IMR-90 (cell line): ENCODE measurements at regions not wholly inside any gene's neighbourhood (a gene's known extent, or its start where the extent isn't known, plus 50 kb on each side); places are given as distances from the start of the nearest gene placed in this dataset.
"Not testable (repeated sequence)": the region's sequence is repeated elsewhere in the genome, so short reads cannot be mapped to it uniquely, and the experiment has no call there.

ENCODE experiments used
- ATAC-seq: fragments of 200-7000 bp; cut with Tn5 transposase; 2 replicates; pipeline ENCODE4 v1.9.1; 2020; ENCODE audit warnings: low read depth, mild to moderate bottlenecking, moderate library complexity
- BruUV-seq: library from RNA; stranded (reverse); fragments of 400-500 nt; replicated peaks from 2 replicates; lab custom pipeline; 2021; lab: Mats Ljungman, UMichigan
- CTCF ChIA-PET: fragments of 300-600 bp; formaldehyde crosslinking; extraction: SDS; loops from one replicate; lab custom pipeline; 2021; ENCODE audit warnings: antibody characterized with exemption; lab: Yijun Ruan, JAX
- POLR2A ChIA-PET: fragments of 300-600 bp; sonication (Branson Sonifier 250); formaldehyde crosslinking; loops from one replicate; lab custom pipeline; 2022; ENCODE audit warnings: antibody characterized with exemption; ENCODE audit not compliant: unreplicated experiment; lab: Charles Lee
- DNase-seq: peaks from one replicate; pipeline ENCODE4 v3.0.0; 2013
- H2AFZ ChIP-seq: replicated peaks from 2 replicates; pipeline ENCODE3; 2013; ENCODE audit warnings: low read length, mild to moderate bottlenecking; ENCODE audit not compliant: poor library complexity
- H2AK5ac ChIP-seq: 2 replicates; pipeline ENCODE4 v1.6.1; 2013; ENCODE audit warnings: low read depth, low read length, inconsistent platforms
- H2AK9ac ChIP-seq: replicated peaks from 2 replicates; pipeline ENCODE3; 2013; ENCODE audit warnings: mild to moderate bottlenecking, low read depth, low read length, moderate library complexity; ENCODE audit not compliant: poor library complexity
- H2BK120ac ChIP-seq: 2 replicates; pipeline ENCODE4 v1.6.1; 2013; ENCODE audit warnings: low read depth, low read length, inconsistent platforms
- H2BK15ac ChIP-seq: 3 replicates; pipeline ENCODE4 v1.6.1; 2013; ENCODE audit warnings: low read depth, low read length, inconsistent platforms
- H2BK20ac ChIP-seq: 2 replicates; pipeline ENCODE4 v1.6.1; 2013; ENCODE audit warnings: low read depth, mild to moderate bottlenecking, inconsistent platforms, low read length, moderate library complexity
- H2BK5ac ChIP-seq: 2 replicates; pipeline ENCODE4 v1.6.1; 2013; ENCODE audit warnings: mild to moderate bottlenecking, low read depth, low read length, inconsistent platforms; ENCODE audit not compliant: poor library complexity, severe bottlenecking
- H3K14ac ChIP-seq: replicated peaks from 2 replicates; pipeline ENCODE4 v1.6.1; 2013; ENCODE audit warnings: low read depth, low read length, inconsistent platforms
- H3K18ac ChIP-seq: 2 replicates; pipeline ENCODE4 v1.6.1; 2013; ENCODE audit warnings: low read depth, low read length, control low read depth
- H3K23ac ChIP-seq: 2 replicates; pipeline ENCODE4 v1.6.1; 2013; ENCODE audit warnings: low read depth, low read length, inconsistent platforms
- H3K27ac ChIP-seq: 2 replicates; pipeline ENCODE4 v1.5.1; 2013; ENCODE audit warnings: mild to moderate bottlenecking, control low read depth, low read length; ENCODE audit not compliant: insufficient read depth
- H3K27me3 ChIP-seq: 2 replicates; pipeline ENCODE4 v1.6.1; 2013; ENCODE audit warnings: low read length; ENCODE audit not compliant: control insufficient read depth, insufficient read depth
- H3K36me3 ChIP-seq: 2 replicates; pipeline ENCODE4 v1.6.1; 2013; ENCODE audit warnings: low read length, mixed read lengths; ENCODE audit not compliant: control insufficient read depth, insufficient read depth
- H3K4ac ChIP-seq: 2 replicates; pipeline ENCODE4 v1.6.1; 2013; ENCODE audit warnings: low read depth, low read length, inconsistent platforms
- H3K4me1 ChIP-seq: 2 replicates; pipeline ENCODE4 v1.6.1; 2013; ENCODE audit warnings: low read length, mixed read lengths; ENCODE audit not compliant: control insufficient read depth, insufficient read depth
- H3K4me2 ChIP-seq: 2 replicates; pipeline ENCODE4 v1.6.1; 2013; ENCODE audit warnings: low read depth, mild to moderate bottlenecking, control low read depth, low read length, moderate library complexity
- H3K4me3 ChIP-seq: 2 replicates; pipeline ENCODE4 v1.5.1; 2013; ENCODE audit warnings: low read depth, mild to moderate bottlenecking, control low read depth, low read length, moderate library complexity; ENCODE audit not compliant: insufficient read depth
- H3K56ac ChIP-seq: 2 replicates; pipeline ENCODE4 v1.6.1; 2013; ENCODE audit warnings: low read length, inconsistent platforms; ENCODE audit not compliant: insufficient read depth; ENCODE audit errors: extremely low read depth
- H3K79me1 ChIP-seq, 2 experiments: 2 replicates each; pipeline ENCODE4 v1.6.1; 2013; ENCODE audit warnings: low read length in 2 of 2, inconsistent platforms in 1 of 2, low read depth in 1 of 2
- H3K9ac ChIP-seq: 2 replicates; pipeline ENCODE4 v1.6.1; 2013; ENCODE audit warnings: low read depth, low read length, control low read depth
- H3K9me1 ChIP-seq: 2 replicates; pipeline ENCODE4 v1.6.1; 2013; ENCODE audit warnings: low read length, inconsistent platforms; ENCODE audit not compliant: insufficient read depth
- H3K9me3 ChIP-seq: 2 replicates; pipeline ENCODE4 v1.6.1; 2013; ENCODE audit warnings: low read length; ENCODE audit not compliant: control insufficient read depth, insufficient read depth
- H4K20me1 ChIP-seq: 2 replicates; pipeline ENCODE4 v1.6.1; 2013; ENCODE audit warnings: low read length, inconsistent platforms; ENCODE audit not compliant: insufficient read depth
- H4K5ac ChIP-seq: 2 replicates; pipeline ENCODE4 v1.6.1; 2013; ENCODE audit warnings: mild to moderate bottlenecking, low read depth, low read length, control low read depth
- H4K8ac ChIP-seq, 2 experiments: 2 replicates each; pipeline ENCODE4 v1.6.1; 2013; ENCODE audit warnings: low read depth in 2 of 2, low read length in 2 of 2, control low read depth in 1 of 2, inconsistent platforms in 1 of 2
- H4K91ac ChIP-seq: 2 replicates; pipeline ENCODE4 v1.6.1; 2013; ENCODE audit warnings: low read depth, low read length, inconsistent platforms; ENCODE audit not compliant: insufficient read depth
- WGBS, 2 experiments: methylation state at CpG; one replicate each; pipeline versions ENCODE4 v1.1.5 to v1.1.7; 2013; ENCODE audit warnings: missing lambda C conversion rate in 2 of 2; ENCODE audit not compliant: insufficient read length in 1 of 2; ENCODE audit errors: extremely low coverage in 2 of 2; 5-methylcytosine and 5-hydroxymethylcytosine counted together
- dilution Hi-C: fragments of 300-500 bp; cut with HindIII; formaldehyde crosslinking; loops from one replicate; pipeline ENCODE4 v1.14.3; 2018; ENCODE audit warnings: low sequenced_read_pairs; ENCODE audit not compliant: unreplicated experiment
- in situ Hi-C: fragments of 300-500 bp; cut with MboI; formaldehyde crosslinking; loops from 3 replicates; pipeline ENCODE4 v1.14.3; 2019; ENCODE audit warnings: low sequenced_read_pairs, inconsistent platforms, mixed read lengths
- intact Hi-C: fragments of 100-400 bp; cut with micrococcal nuclease; formaldehyde crosslinking; loops from 2 replicates; pipeline ENCODE4 v1.10.0; 2022

DNA sequence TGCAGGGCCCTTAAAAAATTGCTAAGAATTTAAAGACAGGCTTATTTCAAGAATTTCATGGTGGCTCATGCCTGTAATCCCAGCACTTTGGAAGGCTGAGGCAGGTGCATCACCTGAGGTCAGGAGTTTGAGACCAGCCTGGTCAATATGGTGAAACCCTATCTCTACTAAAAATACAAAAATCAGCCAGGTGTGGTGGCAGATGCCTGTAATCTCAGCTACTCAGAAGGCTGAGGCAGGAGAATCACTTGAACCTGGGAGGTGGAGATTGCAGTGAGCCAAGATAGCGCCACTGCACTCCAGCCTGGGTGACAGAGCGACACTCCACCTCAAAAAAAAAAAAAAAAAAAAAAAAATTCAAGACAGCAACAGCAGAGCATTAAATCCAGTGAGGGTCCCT, 153.3 kb downstream of the MYLK4 start:
- H3K4me2 ChIP-seq, H2AK9ac ChIP-seq, H4K20me1 ChIP-seq, H3K18ac ChIP-seq, H3K36me3 ChIP-seq, CTCF ChIA-PET, H3K56ac ChIP-seq, in situ Hi-C loops, H3K4me3 ChIP-seq, H3K9me3 ChIP-seq, H3K79me1 ChIP-seq, BruUV-seq, H3K27me3 ChIP-seq, ATAC-seq, H2BK20ac ChIP-seq, intact Hi-C loops, H3K9me1 ChIP-seq, dilution Hi-C loops, DNase-seq, H3K4me1 ChIP-seq, H3K27ac ChIP-seq, H2BK15ac ChIP-seq, H2AK5ac ChIP-seq, POLR2A ChIA-PET, H3K23ac ChIP-seq, H3K14ac ChIP-seq, H2AFZ ChIP-seq, H4K91ac ChIP-seq, H2BK120ac ChIP-seq, H4K5ac ChIP-seq, H4K8ac ChIP-seq, H3K4ac ChIP-seq, H2BK5ac ChIP-seq, H3K9ac ChIP-seq: not testable (repeated sequence)
- no CpG with 5 or more reads among the region's 2 CpGs for WGBS, 2 experiments
